ENCODE measurements at regions not wholly inside any gene's neighbourhood (a gene's known extent, or its start where the extent isn't known, plus 50 kb on each side); places are given as distances from the start of the nearest gene placed in this dataset.

- TF ChIP-seq CTCF (IDR thresholded peaks at IDR 0.05) = no peak
- TF ChIP-seq POLR2A (IDR thresholded peaks at IDR 0.05) = no peak
These were observed 84.9 kb upstream of the TBL1X start for GRCh38 chrX:9379697-9380551.

Data from body of pancreas (tissue), 4 donors.